D721Med (cell line): ENCODE measurements at regions not wholly inside any gene's neighbourhood (a gene's known extent, or its start where the extent isn't known, plus 50 kb on each side); places are given as distances from the start of the nearest gene placed in this dataset.

Experiments
- DNase-seq: peaks from one replicate; pipeline ENCODE4 v3.0.0; 2011; ENCODE audit warnings: low spot score; ENCODE audit not compliant: insufficient read length
- FAIRE-seq: peaks from 2 replicates; lab custom pipeline; 2011; peaks lifted over from hg19 to GRCh38; lab: Jason Lieb, UNC
- TF ChIP-seq, protein P1 (sequence below): IDR thresholded peaks from 2 replicates; pipeline ENCODE4 v1.5.1; 2012; ENCODE audit warnings: mild to moderate bottlenecking, control low read depth; ENCODE audit not compliant: insufficient read depth; ENCODE audit errors: missing control alignments

DNA sequence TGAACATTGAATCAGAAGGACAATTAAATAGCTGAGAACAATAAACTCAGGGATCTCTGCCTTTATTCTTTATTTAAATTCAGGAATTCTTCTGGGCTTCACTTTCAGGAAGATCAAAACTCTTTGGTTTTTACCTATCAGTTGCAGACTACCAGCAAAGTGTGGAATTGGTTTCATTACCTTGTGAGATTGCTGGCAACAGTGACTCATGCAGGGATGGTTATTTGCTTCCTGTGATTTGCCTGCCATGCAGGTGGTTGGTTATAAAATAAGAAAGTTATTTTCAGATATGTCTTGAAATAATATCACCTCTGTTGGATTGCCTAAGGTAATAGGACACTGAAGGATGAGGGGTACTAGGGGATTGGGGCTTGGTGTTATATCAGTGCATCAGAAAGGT, 204.6 kb downstream of the PTBP2 start:
- no peak for FAIRE-seq
- TF ChIP-seq, protein P1, sequence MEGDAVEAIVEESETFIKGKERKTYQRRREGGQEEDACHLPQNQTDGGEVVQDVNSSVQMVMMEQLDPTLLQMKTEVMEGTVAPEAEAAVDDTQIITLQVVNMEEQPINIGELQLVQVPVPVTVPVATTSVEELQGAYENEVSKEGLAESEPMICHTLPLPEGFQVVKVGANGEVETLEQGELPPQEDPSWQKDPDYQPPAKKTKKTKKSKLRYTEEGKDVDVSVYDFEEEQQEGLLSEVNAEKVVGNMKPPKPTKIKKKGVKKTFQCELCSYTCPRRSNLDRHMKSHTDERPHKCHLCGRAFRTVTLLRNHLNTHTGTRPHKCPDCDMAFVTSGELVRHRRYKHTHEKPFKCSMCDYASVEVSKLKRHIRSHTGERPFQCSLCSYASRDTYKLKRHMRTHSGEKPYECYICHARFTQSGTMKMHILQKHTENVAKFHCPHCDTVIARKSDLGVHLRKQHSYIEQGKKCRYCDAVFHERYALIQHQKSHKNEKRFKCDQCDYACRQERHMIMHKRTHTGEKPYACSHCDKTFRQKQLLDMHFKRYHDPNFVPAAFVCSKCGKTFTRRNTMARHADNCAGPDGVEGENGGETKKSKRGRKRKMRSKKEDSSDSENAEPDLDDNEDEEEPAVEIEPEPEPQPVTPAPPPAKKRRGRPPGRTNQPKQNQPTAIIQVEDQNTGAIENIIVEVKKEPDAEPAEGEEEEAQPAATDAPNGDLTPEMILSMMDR, result no peak
- no peak for DNase-seq

DNA sequence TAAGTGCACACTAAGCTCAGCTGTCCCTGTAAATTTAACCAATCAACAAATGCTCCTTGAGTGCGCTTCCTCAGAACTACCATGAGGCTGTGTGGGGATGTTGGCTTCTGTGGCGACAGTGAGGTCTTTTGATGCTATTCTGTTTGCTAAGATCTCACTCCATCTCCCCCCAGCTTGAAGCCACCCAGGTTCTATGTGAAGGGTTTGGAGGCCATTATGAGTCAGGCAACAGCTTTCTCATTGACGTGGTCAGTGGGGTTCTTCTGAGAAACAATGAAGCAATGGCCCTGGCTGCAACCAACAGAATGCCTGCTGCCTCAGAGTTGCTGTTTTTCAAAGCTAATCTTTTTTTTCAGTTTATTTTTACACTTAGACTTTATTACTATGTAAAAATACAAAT, 205.5 kb downstream of the PTBP2 start:
- TF ChIP-seq, protein P1, result no peak
- DNase-seq (no peak), FAIRE-seq (no peak)

DNA sequence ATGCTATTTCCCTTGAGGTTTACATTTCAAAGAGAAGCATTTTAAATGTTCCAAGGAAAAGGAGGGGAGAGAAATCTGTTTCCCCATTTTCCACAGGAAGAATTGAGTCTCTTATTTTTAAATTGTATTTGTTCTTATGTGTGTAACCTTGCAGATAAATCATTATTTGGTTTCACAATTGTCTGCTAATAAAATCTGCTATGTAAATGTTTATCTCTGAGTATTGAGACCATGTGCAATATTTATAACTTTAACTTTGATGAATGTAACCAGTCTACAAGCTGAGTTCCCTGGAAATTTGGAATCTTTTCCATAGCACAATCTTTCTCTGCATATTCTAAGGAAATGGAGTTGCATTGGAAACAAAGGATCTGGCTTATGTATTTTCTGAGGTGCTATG, 209.6 kb downstream of the PTBP2 start:
- TF ChIP-seq, protein P1, result no peak
- no peak for DNase-seq
- no peak for FAIRE-seq

DNA sequence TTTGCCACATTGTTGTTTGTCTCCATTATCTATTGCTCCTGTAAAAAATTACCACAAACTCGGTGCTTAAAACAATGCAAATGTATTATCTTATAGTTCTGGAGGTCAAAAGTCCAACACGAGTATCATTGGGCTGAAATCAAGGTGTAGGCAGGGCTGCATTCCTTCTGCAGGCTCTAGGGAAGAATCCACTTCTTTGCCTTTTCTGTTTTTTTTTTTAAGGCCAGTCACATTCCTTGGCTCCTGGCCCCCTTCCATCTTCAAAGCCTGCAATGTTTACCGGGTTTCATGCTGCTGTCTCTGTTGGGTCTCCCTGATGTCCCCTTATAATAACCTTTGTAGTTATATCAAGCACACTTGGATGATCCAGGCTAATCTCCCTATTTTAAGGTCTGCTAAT, 212.7 kb downstream of the PTBP2 start:
- DNase-seq, result no peak
- FAIRE-seq, result no peak
- TF ChIP-seq, protein P1, result no peak

GRCh38 chr1:96944432-96945092, 223.0 kb downstream of the PTBP2 start:
- no peak for FAIRE-seq

GRCh38 chr1:96945509-96946084, 224.0 kb downstream of the PTBP2 start:
- FAIRE-seq (no peak), DNase-seq (no peak)
- TF ChIP-seq, protein P1, result no peak

More at GRCh38 chr1:96944432-96945092, 223.0 kb downstream of the PTBP2 start:
- TF ChIP-seq, protein P1, result no peak
- DNase-seq, result no peak
